ENCODE measurements at regions not wholly inside any gene's neighbourhood (a gene's known extent, or its start where the extent isn't known, plus 50 kb on each side); places are given as distances from the start of the nearest gene placed in this dataset.

GRCh38 chr10:130743751-130744271 is 567.7 kb downstream of the TCERG1L start:
- 83 to 89% methylated on average over 10 of the region's 10 CpGs for WGBS, 2 donors
- no peak overlapping the region for H3K9ac ChIP-seq (ENCODE audit: insufficient read depth in 1 of 2, low read length in 2 of 2)
- DNase-seq (no peak), ATAC-seq (ENCODE audit: insufficient read depth, low FRiP score) (no peak)
- H3K4me1 ChIP-seq (ENCODE audit: control insufficient read depth in 5 of 5, insufficient read depth in 5 of 5, low read length in 5 of 5), result no peaks in the 10 kb centered on the region
- no peaks in the 10 kb centered on the region for H3K27me3 ChIP-seq (ENCODE audit: control insufficient read depth in 3 of 3, insufficient read depth in 3 of 3, low read length in 2 of 3)
- H3K9me3 ChIP-seq (ENCODE audit: control insufficient read depth in 4 of 4, insufficient read depth in 3 of 4, low read length in 3 of 4), result no peaks in the 10 kb centered on the region
- H3K27ac ChIP-seq (ENCODE audit: low read depth in 1 of 2, low read length in 1 of 2), result no peak overlapping the region
- no peaks in the 10 kb centered on the region for H3K36me3 ChIP-seq (ENCODE audit: control insufficient read depth in 4 of 4, insufficient read depth in 4 of 4, low read length in 4 of 4)
- no peak overlapping the region for H3K4me3 ChIP-seq
- TF ChIP-seq CTCF (IDR thresholded peaks at IDR 0.05; ENCODE audit: control extremely low read depth, extremely low read depth), result no peak

GRCh38 chr10:130744631-130745030 is 566.9 kb downstream of the TCERG1L start:
- Histone ChIP-seq H3K4me3 (no peak overlapping the region), H3K27ac (ENCODE audit: low read depth in 1 of 2, low read length in 1 of 2) (no peak overlapping the region), H3K36me3 (ENCODE audit: control insufficient read depth in 4 of 4, insufficient read depth in 4 of 4, low read length in 4 of 4) (no peaks in the 10 kb centered on the region), H3K9me3 (ENCODE audit: control insufficient read depth in 4 of 4, insufficient read depth in 3 of 4, low read length in 3 of 4) (no peaks in the 10 kb centered on the region), H3K27me3 (ENCODE audit: control insufficient read depth in 3 of 3, insufficient read depth in 3 of 3, low read length in 2 of 3) (no peaks in the 10 kb centered on the region), H3K9ac (ENCODE audit: insufficient read depth in 1 of 2, low read length in 2 of 2) (no peak overlapping the region), H3K4me1 (ENCODE audit: control insufficient read depth in 5 of 5, insufficient read depth in 5 of 5, low read length in 5 of 5) (no peaks in the 10 kb centered on the region)
- ATAC-seq (ENCODE audit: insufficient read depth, low FRiP score), result no peak
- WGBS, 2 donors, result 65 to 75% methylated on average over 8 of the region's 8 CpGs
- no peak for DNase-seq
- no peak for TF ChIP-seq CTCF (IDR thresholded peaks at IDR 0.05; ENCODE audit: control extremely low read depth, extremely low read depth)

GRCh38 chr10:130745251-130745650 is 566.3 kb downstream of the TCERG1L start:
- no peaks in the 10 kb centered on the region for H3K36me3 ChIP-seq (ENCODE audit: control insufficient read depth in 4 of 4, insufficient read depth in 4 of 4, low read length in 4 of 4)
- TF ChIP-seq CTCF (IDR thresholded peaks at IDR 0.05; ENCODE audit: control extremely low read depth, extremely low read depth), result no peak
- no peaks in the 10 kb centered on the region for H3K4me1 ChIP-seq (ENCODE audit: control insufficient read depth in 5 of 5, insufficient read depth in 5 of 5, low read length in 5 of 5)
- DNase-seq (no peak), ATAC-seq (ENCODE audit: insufficient read depth, low FRiP score) (no peak)
- H3K27me3 ChIP-seq (ENCODE audit: control insufficient read depth in 3 of 3, insufficient read depth in 3 of 3, low read length in 2 of 3), result no peaks in the 10 kb centered on the region
- no peaks in the 10 kb centered on the region for H3K9me3 ChIP-seq (ENCODE audit: control insufficient read depth in 4 of 4, insufficient read depth in 3 of 4, low read length in 3 of 4)
- H3K27ac ChIP-seq (ENCODE audit: low read depth in 1 of 2, low read length in 1 of 2), result no peak overlapping the region
- no peak overlapping the region for H3K9ac ChIP-seq (ENCODE audit: insufficient read depth in 1 of 2, low read length in 2 of 2)
- H3K4me3 ChIP-seq, result no peak overlapping the region
- WGBS, 2 donors, result 57 to 64% methylated on average over 5 of the region's 5 CpGs

- no peak for ATAC-seq (ENCODE audit: insufficient read depth, low FRiP score)
- Histone ChIP-seq H3K9ac (ENCODE audit: insufficient read depth in 1 of 2, low read length in 2 of 2) (no peak overlapping the region), H3K4me1 (ENCODE audit: control insufficient read depth in 5 of 5, insufficient read depth in 5 of 5, low read length in 5 of 5) (no peaks in the 10 kb centered on the region), H3K9me3 (ENCODE audit: control insufficient read depth in 4 of 4, insufficient read depth in 3 of 4, low read length in 3 of 4) (no peaks in the 10 kb centered on the region), H3K4me3 (no peak overlapping the region), H3K27ac (ENCODE audit: low read depth in 1 of 2, low read length in 1 of 2) (no peak overlapping the region), H3K36me3 (ENCODE audit: control insufficient read depth in 4 of 4, insufficient read depth in 4 of 4, low read length in 4 of 4) (no peaks in the 10 kb centered on the region), H3K27me3 (ENCODE audit: control insufficient read depth in 3 of 3, insufficient read depth in 3 of 3, low read length in 2 of 3) (no peaks in the 10 kb centered on the region)
- WGBS, 2 donors, result 79 to 80% methylated on average over 7 of the region's 7 CpGs
- TF ChIP-seq CTCF (IDR thresholded peaks at IDR 0.05; ENCODE audit: control extremely low read depth, extremely low read depth), result no peak
- no peak for DNase-seq
These were observed 565.7 kb downstream of the TCERG1L start for GRCh38 chr10:130745821-130746220.
